ENCODE measurements at regions not wholly inside any gene's neighbourhood (a gene's known extent, or its start where the extent isn't known, plus 50 kb on each side); places are given as distances from the start of the nearest gene placed in this dataset.

- no peak for DNase-seq
- TF ChIP-seq, protein P1, sequence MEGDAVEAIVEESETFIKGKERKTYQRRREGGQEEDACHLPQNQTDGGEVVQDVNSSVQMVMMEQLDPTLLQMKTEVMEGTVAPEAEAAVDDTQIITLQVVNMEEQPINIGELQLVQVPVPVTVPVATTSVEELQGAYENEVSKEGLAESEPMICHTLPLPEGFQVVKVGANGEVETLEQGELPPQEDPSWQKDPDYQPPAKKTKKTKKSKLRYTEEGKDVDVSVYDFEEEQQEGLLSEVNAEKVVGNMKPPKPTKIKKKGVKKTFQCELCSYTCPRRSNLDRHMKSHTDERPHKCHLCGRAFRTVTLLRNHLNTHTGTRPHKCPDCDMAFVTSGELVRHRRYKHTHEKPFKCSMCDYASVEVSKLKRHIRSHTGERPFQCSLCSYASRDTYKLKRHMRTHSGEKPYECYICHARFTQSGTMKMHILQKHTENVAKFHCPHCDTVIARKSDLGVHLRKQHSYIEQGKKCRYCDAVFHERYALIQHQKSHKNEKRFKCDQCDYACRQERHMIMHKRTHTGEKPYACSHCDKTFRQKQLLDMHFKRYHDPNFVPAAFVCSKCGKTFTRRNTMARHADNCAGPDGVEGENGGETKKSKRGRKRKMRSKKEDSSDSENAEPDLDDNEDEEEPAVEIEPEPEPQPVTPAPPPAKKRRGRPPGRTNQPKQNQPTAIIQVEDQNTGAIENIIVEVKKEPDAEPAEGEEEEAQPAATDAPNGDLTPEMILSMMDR (IDR thresholded peaks at IDR 0.05), result no peak
- H3K36me3 ChIP-seq, result no peaks in the 10 kb centered on the region
- no peak overlapping the region for H3K4me3 ChIP-seq
- no peak overlapping the region for H3K27ac ChIP-seq
- intact Hi-C loops (cut with DNase I), result no loop called here
- WGBS, 3 donors, result 97 to 100% (median 98%) methylated on average over 1 of the region's 1 CpG
- no peaks in the 10 kb centered on the region for H3K9me3 ChIP-seq
- H3K27me3 ChIP-seq, result no peaks in the 10 kb centered on the region
- H3K4me1 ChIP-seq (ENCODE audit: insufficient read depth), result no peaks in the 10 kb centered on the region
Measured at GRCh38 chr14:56049536-56049935, 68.7 kb upstream of the PELI2 start.

DNA sequence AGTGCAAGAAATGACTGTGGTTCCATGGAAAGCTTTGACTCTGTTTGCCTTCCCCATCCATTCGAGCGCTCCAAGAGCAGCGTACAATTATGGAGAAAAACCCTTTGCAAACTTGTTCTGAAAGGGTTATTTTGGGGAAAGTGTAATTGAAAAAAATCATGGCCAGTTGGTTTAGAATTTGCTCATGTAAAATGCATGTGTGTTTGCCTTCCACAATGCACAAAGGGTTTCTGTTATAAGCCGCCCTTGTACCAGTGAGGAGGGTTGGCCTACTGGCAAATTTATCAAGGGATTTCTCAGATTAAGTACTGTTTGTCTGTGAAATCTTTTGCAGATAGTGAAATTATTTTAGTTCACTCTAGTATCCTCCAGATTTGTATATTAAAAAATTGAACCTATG, 62.7 kb upstream of the PELI2 start:
- no peak for DNase-seq
- intact Hi-C loops (cut with DNase I), result no loop called here
- TF ChIP-seq POLR2A (IDR thresholded peaks at IDR 0.05), result no peak
- TF ChIP-seq, protein P1 (IDR thresholded peaks at IDR 0.05), result no peak
- TF ChIP-seq EP300 (IDR thresholded peaks at IDR 0.05), result no peak
- Histone ChIP-seq H3K4me3 (no peak overlapping the region), H3K4me1 (ENCODE audit: insufficient read depth) (no peaks in the 10 kb centered on the region), H3K36me3 (no peaks in the 10 kb centered on the region), H3K27ac (no peak overlapping the region), H3K9me3 (no peaks in the 10 kb centered on the region), H3K27me3 (no peaks in the 10 kb centered on the region)
- 72 to 87% (median 84%) methylated on average over 4 of the region's 4 CpGs for WGBS, 3 donors

DNA sequence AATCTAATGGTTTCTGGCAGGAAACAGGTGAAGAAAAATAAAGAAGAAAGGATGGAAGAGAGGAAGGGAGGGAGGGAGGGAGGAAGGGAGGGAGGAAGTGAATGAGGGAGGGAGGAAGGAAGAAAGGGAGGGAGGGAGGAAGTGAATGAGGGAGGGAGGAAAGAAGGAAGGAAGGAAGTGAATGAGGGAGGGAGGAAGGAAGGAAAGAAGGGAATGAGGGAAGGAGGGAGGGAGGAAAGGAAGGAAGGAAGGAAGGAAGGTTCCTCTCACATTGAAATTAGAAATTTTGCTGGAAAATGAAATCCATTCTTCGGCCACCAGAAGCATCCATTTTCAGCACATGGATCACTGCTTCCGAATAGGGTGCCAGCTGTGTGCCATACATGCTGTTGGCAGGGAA, 62.2 kb upstream of the PELI2 start:
- no peaks in the 10 kb centered on the region for H3K36me3 ChIP-seq
- no peak for DNase-seq
- WGBS, 3 donors, result 46 to 72% (median 69%) methylated on average over 2 of the region's 2 CpGs
- H3K4me1 ChIP-seq (ENCODE audit: insufficient read depth), result no peaks in the 10 kb centered on the region
- intact Hi-C loops (cut with DNase I), result no loop called here
- no peaks in the 10 kb centered on the region for H3K27me3 ChIP-seq
- no peak overlapping the region for H3K27ac ChIP-seq
- TF ChIP-seq, protein P1 (IDR thresholded peaks at IDR 0.05), result no peak
- TF ChIP-seq EP300 (IDR thresholded peaks at IDR 0.05) (no peak), POLR2A (IDR thresholded peaks at IDR 0.05) (no peak)
- H3K4me3 ChIP-seq, result no peak overlapping the region
- no peaks in the 10 kb centered on the region for H3K9me3 ChIP-seq

- Histone ChIP-seq H3K27ac (no peak overlapping the region), H3K4me1 (ENCODE audit: insufficient read depth) (no peaks in the 10 kb centered on the region), H3K9me3 (no peaks in the 10 kb centered on the region), H3K27me3 (no peaks in the 10 kb centered on the region), H3K4me3 (no peak overlapping the region), H3K36me3 (no peaks in the 10 kb centered on the region)
- DNase-seq, result no peak
- whole genome bisulfite sequencing, 3 donors, result 72 to 82% (median 73%) methylated on average over 5 of the region's 5 CpGs
- no peak for TF ChIP-seq EP300 (IDR thresholded peaks at IDR 0.05)
- TF ChIP-seq POLR2A (IDR thresholded peaks at IDR 0.05), result no peak
- TF ChIP-seq, protein P1 (IDR thresholded peaks at IDR 0.05), result no peak
- intact Hi-C loops (cut with DNase I), result no loop called here
Measured at GRCh38 chr14:56057071-56057741, 61.0 kb upstream of the PELI2 start.

Data from ovary (tissue), 7 donors.